K562 (cell line): ENCODE measurements at regions not wholly inside any gene's neighbourhood (a gene's known extent, or its start where the extent isn't known, plus 50 kb on each side); places are given as distances from the start of the nearest gene placed in this dataset.

Source experiments
- ATAC-seq: fragments of 200-7000 bp; cut with Tn5 transposase; 3 replicates; pipeline ENCODE4 v1.9.1; 2020; ENCODE audit warnings: moderate library complexity
- BruUV-seq: library from RNA; stranded (reverse); fragments of 400-500 nt; replicated peaks from 2 replicates; lab custom pipeline; 2021; lab: Mats Ljungman, UMichigan
- CTCF ChIA-PET: fragments of 300-600 bp; formaldehyde crosslinking; extraction: SDS; loops from one replicate; lab custom pipeline; 2021; ENCODE audit warnings: low intra/inter-chr PET ratio; lab: Yijun Ruan, JAX
- POLR2A ChIA-PET: fragments of 300-600, 350-650 bp; sonication (Branson Sonifier 250); formaldehyde crosslinking; extraction: SDS; loops from one replicate; lab custom pipeline; 2021; ENCODE audit warnings: antibody characterized with exemption, inconsistent platforms; lab: Yijun Ruan, JAX
- DNase-seq, 4 experiments: peaks; one replicate each; pipeline versions ENCODE4 v3.0.0 to v3.0.0-alpha.2; 2011 to 2018; ENCODE audit warnings: low spot score in 3 of 4, mixed read lengths in 3 of 4; ENCODE audit errors: extremely low read depth in 1 of 4
- FAIRE-seq: peaks from 2 replicates; lab custom pipeline; 2011; peaks lifted over from hg19 to GRCh38; lab: Jason Lieb, UNC
- H2AFZ ChIP-seq: 2 replicates; pipeline ENCODE4 v1.6.0; 2011; ENCODE audit warnings: low read depth, low read length, control low read depth, inconsistent platforms
- H3K27ac ChIP-seq: fragments of 200-600 bp; 3 replicates; pipeline ENCODE4 v1.8.0; 2011; ENCODE audit warnings: low read depth, mild to moderate bottlenecking, control low read depth, inconsistent platforms, low read length, moderate library complexity, mixed read lengths; ENCODE audit errors: extremely low read depth
- H3K27me3 ChIP-seq, 2 experiments: fragments of 300-600 bp in 1 of 2; 2 replicates in 1 of 2; 3 replicates in 1 of 2; pipeline versions ENCODE4 v1.6.0 to v1.8.0; 2011; ENCODE audit warnings: inconsistent platforms in 2 of 2, low read length in 2 of 2, mild to moderate bottlenecking in 1 of 2, mixed read lengths in 1 of 2, moderate library complexity in 1 of 2; ENCODE audit not compliant: control insufficient read depth in 2 of 2, insufficient read depth in 2 of 2
- H3K36me3 ChIP-seq: fragments of 300-600 bp; 3 replicates; pipeline ENCODE4 v1.8.0; 2011; ENCODE audit warnings: mild to moderate bottlenecking, low read length, inconsistent platforms; ENCODE audit not compliant: control insufficient read depth, insufficient read depth
- H3K4me1 ChIP-seq, 2 experiments: fragments of 200-600 bp in 1 of 2; replicated peaks in 1 of 2; 2 replicates in 1 of 2; 3 replicates in 1 of 2; pipeline versions ENCODE4 v1.5.1 to v1.8.0; 2011; ENCODE audit warnings: inconsistent platforms in 2 of 2, low read length in 2 of 2, mild to moderate bottlenecking in 1 of 2, mixed read lengths in 1 of 2, moderate library complexity in 1 of 2; ENCODE audit not compliant: control insufficient read depth in 2 of 2, insufficient read depth in 2 of 2
- H3K4me2 ChIP-seq: 2 replicates; pipeline ENCODE4 v1.6.1; 2011; ENCODE audit warnings: low read length, control low read depth, inconsistent platforms, mixed read lengths; ENCODE audit not compliant: insufficient read depth
- H3K4me3 ChIP-seq: fragments of 200-600 bp; sonication (generic), shearing (Covaris generic); 2 replicates; pipeline ENCODE4 v1.5.1; 2016; ENCODE audit warnings: control low read depth, inconsistent platforms
- H3K79me2 ChIP-seq: fragments of 200-600 bp; 3 replicates; pipeline ENCODE4 v1.8.0; 2011; ENCODE audit warnings: low read length, inconsistent platforms; ENCODE audit not compliant: control insufficient read depth, insufficient read depth
- H3K9ac ChIP-seq, 2 experiments: 2 replicates each; pipeline versions ENCODE4 v1.6.0 to v1.6.1; 2011; ENCODE audit warnings: low read depth in 2 of 2, low read length in 2 of 2, control low read depth in 1 of 2, inconsistent platforms in 1 of 2, mild to moderate bottlenecking in 1 of 2, mixed read lengths in 1 of 2; ENCODE audit not compliant: insufficient read depth in 1 of 2
- H3K9me1 ChIP-seq: one replicate; pipeline ENCODE4 v1.6.0; 2011; ENCODE audit warnings: inconsistent platforms, mild to moderate bottlenecking, low read length, moderate library complexity; ENCODE audit not compliant: control insufficient read depth, insufficient read depth
- H3K9me3 ChIP-seq: replicated peaks from 2 replicates; pipeline ENCODE4 v1.5.1; 2011; ENCODE audit warnings: low read depth, low read length, inconsistent platforms; ENCODE audit not compliant: control insufficient read depth, insufficient read depth
- H4K20me1 ChIP-seq: replicated peaks from 2 replicates; pipeline ENCODE4 v1.6.1; 2011; ENCODE audit warnings: low read length, inconsistent platforms, mixed read lengths; ENCODE audit not compliant: control insufficient read depth, insufficient read depth
- ATF1 ChIP-seq, 2 experiments: fragments of 450-650 bp in 1 of 2; IDR thresholded peaks; 2 replicates each; pipeline ENCODE4 v1.6.1; 2016; ENCODE audit warnings: missing compliant biosample characterization in 1 of 2, missing genetic modification characterization in 1 of 2
- ESRRB ChIP-seq: fragments of 250-450 bp; sonication (Bioruptor Pico); IDR thresholded peaks from 2 replicates; pipeline ENCODE4 v1.5.0; 2020; ENCODE audit warnings: mild to moderate bottlenecking, moderate library complexity, borderline replicate concordance
- HNRNPL ChIP-seq: fragments of 200-400 bp; formaldehyde crosslinking; IDR thresholded peaks from 2 replicates; pipeline ENCODE4 v1.6.1; 2017; ENCODE audit warnings: low read depth, mild to moderate bottlenecking, low read length
- PHF20 ChIP-seq: fragments of 450-650 bp; IDR thresholded peaks from 2 replicates; pipeline ENCODE4 v1.6.1; 2018; ENCODE audit not compliant: partially characterized antibody
- PRPF4 ChIP-seq: fragments of 200-400 bp; formaldehyde crosslinking; IDR thresholded peaks from one replicate; pipeline ENCODE4 v1.6.1; 2017; ENCODE audit warnings: low read length, low read depth, mild to moderate bottlenecking; ENCODE audit not compliant: insufficient read depth, poor library complexity, severe bottlenecking
- SETDB1 ChIP-seq: IDR thresholded peaks from one replicate; pipeline ENCODE4 v1.6.1; 2012; ENCODE audit warnings: low read length, control low read depth, inconsistent platforms
- SREBF1 ChIP-seq: fragments of 150-350 bp; IDR thresholded peaks from 2 replicates; pipeline ENCODE4 v1.6.1; 2014; ENCODE audit warnings: antibody characterized with exemption, low read depth, low read length, borderline replicate concordance
- TARDBP ChIP-seq: fragments of 450-650 bp; IDR thresholded peaks from 2 replicates; pipeline ENCODE4 v1.6.1; 2016
- ZBTB1 ChIP-seq: sonication (generic); formaldehyde crosslinking; IDR thresholded peaks from 2 replicates; pipeline ENCODE4 v1.8.1; 2023; ENCODE audit warnings: missing genetic modification reagents, low read depth, mild to moderate bottlenecking, borderline replicate concordance
- ZNF3 ChIP-seq: fragments of 250-450 bp; sonication (Bioruptor Pico); IDR thresholded peaks from 2 replicates; pipeline ENCODE4 v1.5.0; 2021; ENCODE audit warnings: mild to moderate bottlenecking, moderate library complexity
- ZSCAN32 ChIP-seq: fragments of 450-650 bp; formaldehyde crosslinking; IDR thresholded peaks from 2 replicates; pipeline ENCODE4 v1.4.0; 2020; ENCODE audit warnings: mild to moderate bottlenecking, moderate library complexity
- WGBS: fragments of 100-300 bp; shearing (Covaris generic); methylation state at CpG from one replicate; pipeline ENCODE4 v1.1.6; 2016; ENCODE audit warnings: low coverage, mixed read lengths; ENCODE audit not compliant: insufficient coverage; ENCODE audit errors: missing lambda C conversion rate; 5-methylcytosine and 5-hydroxymethylcytosine counted together
- in situ Hi-C: fragments of 300-500 bp; cut with MboI; formaldehyde crosslinking; loops from 4 replicates; pipeline ENCODE4 v1.15.0; 2018; ENCODE audit warnings: inconsistent platforms, mixed read lengths
- intact Hi-C: fragments of 100-400 bp; cut with micrococcal nuclease; formaldehyde crosslinking; loops from 2 replicates; pipeline ENCODE4 v1.14.2; 2022
- TF ChIP-seq, protein P1 (sequence below), 2 experiments: fragments of 450-650 bp in 1 of 2; sonication (generic) in 1 of 2; formaldehyde crosslinking in 1 of 2; IDR thresholded peaks in 1 of 2; conservative IDR thresholded peaks in 1 of 2; 2 replicates each; pipeline versions ENCODE4 v1.6.1 to v1.8.1; 2016 to 2023; ENCODE audit warnings: mild to moderate bottlenecking in 2 of 2, moderate library complexity in 2 of 2, inconsistent platforms in 1 of 2, missing genetic modification reagents in 1 of 2
- TF ChIP-seq, protein P2 (sequence below): sonication (generic); formaldehyde crosslinking; IDR thresholded peaks from 2 replicates; pipeline ENCODE4 v1.8.0; 2022; ENCODE audit warnings: missing genetic modification reagents, mild to moderate bottlenecking, moderate library complexity, borderline replicate concordance
- TF ChIP-seq, protein P3 (sequence below): sonication (generic); formaldehyde crosslinking; IDR thresholded peaks from 2 replicates; pipeline ENCODE4 v1.8.0; 2023; ENCODE audit warnings: mild to moderate bottlenecking, missing genetic modification reagents

DNA sequence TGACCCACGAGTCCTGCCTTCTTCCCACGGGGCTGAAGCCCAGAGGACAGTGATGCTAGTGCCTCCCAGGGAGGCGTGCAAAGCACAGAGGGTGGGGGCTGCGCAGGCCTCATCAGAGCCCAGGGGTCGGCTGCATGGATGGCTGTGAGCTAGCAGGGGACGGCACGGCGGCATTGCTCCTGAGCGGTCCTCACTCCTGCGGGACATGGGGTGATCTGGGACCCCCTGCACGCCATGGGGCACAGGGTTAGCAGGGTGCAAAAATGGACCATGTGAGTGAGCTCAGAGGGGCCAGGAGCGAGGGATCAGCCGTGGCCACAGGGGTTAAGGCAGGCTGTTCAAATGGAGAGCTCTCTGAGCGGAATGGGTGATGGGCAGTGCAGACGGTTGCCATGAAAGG, 138.3 kb downstream of the SNX19 start:
- Histone ChIP-seq H3K4me3 (no peak overlapping the region), H3K9me1 (no peaks in the 10 kb centered on the region), H3K36me3 (no peaks in the 10 kb centered on the region), H2AFZ (no peak overlapping the region), H3K79me2 (no peaks in the 10 kb centered on the region), H3K4me2 (no peak overlapping the region), H3K9ac (no peak overlapping the region), H3K27me3 (peaks cover 0 to 7% of the 10 kb centered on the region in 2 experiments; a peak in 2 of 5 replicates), H3K27ac (no peak overlapping the region), H4K20me1 (no peaks in the 10 kb centered on the region), H3K4me1 (no peaks in the 10 kb centered on the region), H3K9me3 (no peaks in the 10 kb centered on the region)
- in situ Hi-C loops, result no loop called here
- intact Hi-C loops, result no loop called here
- no peak for ATAC-seq
- no peak for DNase-seq
- 5% methylated on average over 7 of the region's 15 CpGs for WGBS
- ChIA-PET CTCF (no interaction called here), POLR2A (no interaction called here)
- no peak for FAIRE-seq
- no TSS peak for BruUV-seq
- TF ChIP-seq PRPF4, result no peak
- TF ChIP-seq ZNF3 (CRISPR knock-in tag), result no peak
- TF ChIP-seq TARDBP, result no peak
- TF ChIP-seq ZSCAN32 (CRISPR knock-in tag), result no peak
- no peak for TF ChIP-seq HNRNPL
- TF ChIP-seq, protein P1, sequence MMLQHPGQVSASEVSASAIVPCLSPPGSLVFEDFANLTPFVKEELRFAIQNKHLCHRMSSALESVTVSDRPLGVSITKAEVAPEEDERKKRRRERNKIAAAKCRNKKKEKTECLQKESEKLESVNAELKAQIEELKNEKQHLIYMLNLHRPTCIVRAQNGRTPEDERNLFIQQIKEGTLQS (IDR thresholded peaks at IDR 0.05), result no peak
- TF ChIP-seq, protein P1 (CRISPR knock-in tag; conservative IDR thresholded peaks at IDR 0.05), result no peak
- TF ChIP-seq SREBF1, result no peak
- TF ChIP-seq, protein P2, sequence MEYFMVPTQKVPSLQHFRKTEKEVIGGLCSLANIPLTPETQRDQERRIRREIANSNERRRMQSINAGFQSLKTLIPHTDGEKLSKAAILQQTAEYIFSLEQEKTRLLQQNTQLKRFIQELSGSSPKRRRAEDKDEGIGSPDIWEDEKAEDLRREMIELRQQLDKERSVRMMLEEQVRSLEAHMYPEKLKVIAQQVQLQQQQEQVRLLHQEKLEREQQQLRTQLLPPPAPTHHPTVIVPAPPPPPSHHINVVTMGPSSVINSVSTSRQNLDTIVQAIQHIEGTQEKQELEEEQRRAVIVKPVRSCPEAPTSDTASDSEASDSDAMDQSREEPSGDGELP (CRISPR knock-in tag), result no peak
- TF ChIP-seq ZBTB1 (CRISPR knock-in tag), result no peak
- TF ChIP-seq, protein P3, sequence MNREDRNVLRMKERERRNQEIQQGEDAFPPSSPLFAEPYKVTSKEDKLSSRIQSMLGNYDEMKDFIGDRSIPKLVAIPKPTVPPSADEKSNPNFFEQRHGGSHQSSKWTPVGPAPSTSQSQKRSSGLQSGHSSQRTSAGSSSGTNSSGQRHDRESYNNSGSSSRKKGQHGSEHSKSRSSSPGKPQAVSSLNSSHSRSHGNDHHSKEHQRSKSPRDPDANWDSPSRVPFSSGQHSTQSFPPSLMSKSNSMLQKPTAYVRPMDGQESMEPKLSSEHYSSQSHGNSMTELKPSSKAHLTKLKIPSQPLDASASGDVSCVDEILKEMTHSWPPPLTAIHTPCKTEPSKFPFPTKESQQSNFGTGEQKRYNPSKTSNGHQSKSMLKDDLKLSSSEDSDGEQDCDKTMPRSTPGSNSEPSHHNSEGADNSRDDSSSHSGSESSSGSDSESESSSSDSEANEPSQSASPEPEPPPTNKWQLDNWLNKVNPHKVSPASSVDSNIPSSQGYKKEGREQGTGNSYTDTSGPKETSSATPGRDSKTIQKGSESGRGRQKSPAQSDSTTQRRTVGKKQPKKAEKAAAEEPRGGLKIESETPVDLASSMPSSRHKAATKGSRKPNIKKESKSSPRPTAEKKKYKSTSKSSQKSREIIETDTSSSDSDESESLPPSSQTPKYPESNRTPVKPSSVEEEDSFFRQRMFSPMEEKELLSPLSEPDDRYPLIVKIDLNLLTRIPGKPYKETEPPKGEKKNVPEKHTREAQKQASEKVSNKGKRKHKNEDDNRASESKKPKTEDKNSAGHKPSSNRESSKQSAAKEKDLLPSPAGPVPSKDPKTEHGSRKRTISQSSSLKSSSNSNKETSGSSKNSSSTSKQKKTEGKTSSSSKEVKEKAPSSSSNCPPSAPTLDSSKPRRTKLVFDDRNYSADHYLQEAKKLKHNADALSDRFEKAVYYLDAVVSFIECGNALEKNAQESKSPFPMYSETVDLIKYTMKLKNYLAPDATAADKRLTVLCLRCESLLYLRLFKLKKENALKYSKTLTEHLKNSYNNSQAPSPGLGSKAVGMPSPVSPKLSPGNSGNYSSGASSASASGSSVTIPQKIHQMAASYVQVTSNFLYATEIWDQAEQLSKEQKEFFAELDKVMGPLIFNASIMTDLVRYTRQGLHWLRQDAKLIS (CRISPR knock-in tag), result no peak
- TF ChIP-seq PHF20, result no peak
- no peak for TF ChIP-seq SETDB1
- TF ChIP-seq ATF1 (CRISPR knock-in tag; IDR thresholded peaks at IDR 0.05), result no peak
- no peak for TF ChIP-seq ATF1 (tag; IDR thresholded peaks at IDR 0.05)
- TF ChIP-seq ESRRB, result no peak
